H1 (cell line): ENCODE measurements at regions not wholly inside any gene's neighbourhood (a gene's known extent, or its start where the extent isn't known, plus 50 kb on each side); places are given as distances from the start of the nearest gene placed in this dataset.

ENCODE experiments used
- BRCA1 ChIP-seq: IDR thresholded peaks from 2 replicates; pipeline ENCODE4 v1.6.1; 2012; ENCODE audit warnings: low read depth, low read length, improper control_type of control experiment
- CHD1 ChIP-seq: IDR thresholded peaks from 2 replicates; pipeline ENCODE4 v1.6.1; 2012; ENCODE audit warnings: low read depth, low read length, improper control_type of control experiment
- CTBP2 ChIP-seq: IDR thresholded peaks from 2 replicates; pipeline ENCODE4 v1.7.0; 2011; ENCODE audit warnings: borderline replicate concordance, mild to moderate bottlenecking, moderate library complexity, mixed read lengths, low read length; ENCODE audit not compliant: insufficient read depth, insufficient read length
- CTCF ChIP-seq, 3 experiments: IDR thresholded peaks; 1 replicate in 2 of 3; 2 replicates in 1 of 3; pipeline versions ENCODE4 v1.5.1 to v1.6.1; 2011; ENCODE audit warnings: low read length in 3 of 3, mild to moderate bottlenecking in 3 of 3, inconsistent platforms in 2 of 3, low read depth in 1 of 3, moderate library complexity in 1 of 3; ENCODE audit not compliant: insufficient read depth in 1 of 3; ENCODE audit errors: control extremely low read depth in 1 of 3
- POLR2A ChIP-seq, 2 experiments: IDR thresholded peaks; 1 replicate in 1 of 2; 2 replicates in 1 of 2; pipeline ENCODE4 v1.6.1; 2011; ENCODE audit warnings: low read depth in 2 of 2, low read length in 2 of 2, mild to moderate bottlenecking in 2 of 2; ENCODE audit errors: control extremely low read depth in 1 of 2
- RBBP5 ChIP-seq: IDR thresholded peaks from 2 replicates; pipeline ENCODE4 v1.7.1; 2012; ENCODE audit warnings: low read depth, mild to moderate bottlenecking, inconsistent platforms, low read length, moderate library complexity, borderline replicate concordance
- RXRA ChIP-seq: IDR thresholded peaks from 2 replicates; pipeline ENCODE4 v1.6.1; 2011; ENCODE audit warnings: low read depth, mild to moderate bottlenecking, low read length, moderate library complexity; ENCODE audit not compliant: insufficient read depth
- SP1 ChIP-seq: IDR thresholded peaks from 2 replicates; pipeline ENCODE4 v1.6.1; 2011; ENCODE audit warnings: low read depth, low read length
- YY1 ChIP-seq: IDR thresholded peaks from 2 replicates; pipeline ENCODE4 v1.6.1; 2011; ENCODE audit warnings: low read depth, mild to moderate bottlenecking, low read length
- TF ChIP-seq, protein P1 (sequence below): IDR thresholded peaks from 2 replicates; pipeline ENCODE4 v1.6.1; 2012; ENCODE audit warnings: inconsistent platforms
- TF ChIP-seq, protein P2 (sequence below): IDR thresholded peaks from 2 replicates; pipeline ENCODE4 v1.6.1; 2011; ENCODE audit warnings: low read depth, mild to moderate bottlenecking, low read length; ENCODE audit not compliant: insufficient read depth

DNA sequence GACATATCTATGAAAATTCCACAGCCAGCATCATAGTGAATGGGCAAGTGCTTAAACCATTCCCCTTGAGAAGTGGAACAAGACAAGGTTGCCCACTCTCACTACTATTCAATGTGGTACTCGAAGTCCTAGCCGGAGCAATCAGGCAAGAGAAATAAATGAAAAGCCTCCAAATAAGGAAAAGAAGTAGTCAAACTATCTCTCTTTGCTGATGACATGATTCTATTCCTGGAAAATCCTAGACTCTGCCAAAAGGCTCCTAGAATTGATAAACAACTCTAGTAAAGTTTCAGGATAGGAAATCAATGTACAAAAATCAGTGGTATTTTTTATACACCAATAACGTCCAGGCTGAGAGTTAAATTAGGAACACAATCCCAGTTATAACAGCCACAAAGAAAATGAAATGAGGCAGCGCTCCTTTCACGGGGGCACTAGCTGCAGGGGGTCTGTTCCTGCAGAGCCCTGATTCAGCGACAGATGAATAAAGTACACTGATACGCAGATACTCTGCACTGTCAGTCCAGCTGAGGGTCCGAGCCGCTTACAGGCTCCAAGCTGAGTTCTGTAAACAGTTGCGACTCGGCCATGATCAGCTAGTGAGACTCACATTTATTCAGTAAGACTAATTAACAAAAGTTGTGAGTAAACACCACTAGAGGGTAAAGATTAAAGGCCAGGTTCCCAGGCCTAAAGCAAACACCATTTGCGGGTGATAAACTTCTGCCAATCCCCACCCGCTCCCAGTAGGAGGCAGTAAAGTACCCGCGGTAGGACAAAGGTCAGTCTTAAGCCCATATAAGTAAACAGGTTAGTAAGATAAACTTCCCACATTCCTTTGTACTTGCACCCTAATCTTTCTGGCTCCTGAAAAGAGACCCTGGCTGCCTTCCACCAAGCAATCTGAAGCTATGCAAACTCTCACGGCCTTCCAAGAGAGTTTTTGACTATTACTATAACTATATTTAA lies 290.6 kb upstream of the GRID2 start (continued):
- TF ChIP-seq SP1 = no peak
- TF ChIP-seq YY1 = no peak
- TF ChIP-seq, protein P1, sequence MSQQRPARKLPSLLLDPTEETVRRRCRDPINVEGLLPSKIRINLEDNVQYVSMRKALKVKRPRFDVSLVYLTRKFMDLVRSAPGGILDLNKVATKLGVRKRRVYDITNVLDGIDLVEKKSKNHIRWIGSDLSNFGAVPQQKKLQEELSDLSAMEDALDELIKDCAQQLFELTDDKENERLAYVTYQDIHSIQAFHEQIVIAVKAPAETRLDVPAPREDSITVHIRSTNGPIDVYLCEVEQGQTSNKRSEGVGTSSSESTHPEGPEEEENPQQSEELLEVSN = no peak
- no peak for TF ChIP-seq BRCA1
- TF ChIP-seq RBBP5 = no peak
- TF ChIP-seq CTBP2 = no peak
- TF ChIP-seq CTCF (IDR thresholded peaks at IDR 0.05; ENCODE audit: control extremely low read depth in 1 of 3, insufficient read depth in 1 of 3, low read depth in 1 of 3, low read length in 3 of 3) = peak; percentile 42 to 60 (median 43)
- TF ChIP-seq, protein P2, sequence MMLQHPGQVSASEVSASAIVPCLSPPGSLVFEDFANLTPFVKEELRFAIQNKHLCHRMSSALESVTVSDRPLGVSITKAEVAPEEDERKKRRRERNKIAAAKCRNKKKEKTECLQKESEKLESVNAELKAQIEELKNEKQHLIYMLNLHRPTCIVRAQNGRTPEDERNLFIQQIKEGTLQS = no peak
- no peak for TF ChIP-seq RXRA
- TF ChIP-seq POLR2A (IDR thresholded peaks at IDR 0.05; ENCODE audit: control extremely low read depth in 1 of 2, low read depth in 2 of 2, low read length in 2 of 2) = no peak
- no peak for TF ChIP-seq CHD1
